ENCODE measurements at regions not wholly inside any gene's neighbourhood (a gene's known extent, or its start where the extent isn't known, plus 50 kb on each side); places are given as distances from the start of the nearest gene placed in this dataset.
"Not testable (repeated sequence)": the region's sequence is repeated elsewhere in the genome, so short reads cannot be mapped to it uniquely, and the experiment has no call there.

GRCh38 chr21:14825514-14825974, 239.3 kb downstream of the NRIP1 start:
- Histone ChIP-seq H3K9ac (ENCODE audit: insufficient read length, low read depth) (no peak overlapping the region), H3K4me1 (ENCODE audit: insufficient read depth, insufficient read length) (no peaks in the 10 kb centered on the region)
- DNase-seq (ENCODE audit: low read depth, low spot score): no peak

GRCh38 chr21:14824126-14824525, 240.7 kb downstream of the NRIP1 start:
- H3K4me3 ChIP-seq (ENCODE audit: insufficient read length, low read depth): no peak overlapping the region
- no peaks in the 10 kb centered on the region for H3K27me3 ChIP-seq (ENCODE audit: insufficient read depth, insufficient read length)
- no peak for TF ChIP-seq YY1 (IDR thresholded peaks at IDR 0.05; ENCODE audit: insufficient read depth, insufficient read length)
- TF ChIP-seq ZNF274 (IDR thresholded peaks at IDR 0.05; ENCODE audit: low read depth, low read length): no peak
- no peak for TF ChIP-seq SUZ12 (IDR thresholded peaks at IDR 0.05; ENCODE audit: extremely low read depth, insufficient read depth, insufficient read length)
- no peak for DNase-seq (ENCODE audit: low read depth, low spot score)
- H3K9me3 ChIP-seq (ENCODE audit: insufficient read depth, low read length): no peaks in the 10 kb centered on the region
- H3K36me3 ChIP-seq (ENCODE audit: insufficient read depth, insufficient read length, low read length): no peaks in the 10 kb centered on the region
- no peaks in the 10 kb centered on the region for H3K4me1 ChIP-seq (ENCODE audit: insufficient read depth, insufficient read length)
- H3K9ac ChIP-seq (ENCODE audit: insufficient read length, low read depth): no peak overlapping the region

More at GRCh38 chr21:14825514-14825974, 239.3 kb downstream of the NRIP1 start:
- no peak for TF ChIP-seq ZNF274 (IDR thresholded peaks at IDR 0.05; ENCODE audit: low read depth, low read length)
- no peak for TF ChIP-seq YY1 (IDR thresholded peaks at IDR 0.05; ENCODE audit: insufficient read depth, insufficient read length)
- TF ChIP-seq SUZ12 (IDR thresholded peaks at IDR 0.05; ENCODE audit: extremely low read depth, insufficient read depth, insufficient read length): no peak
- no peak overlapping the region for H3K4me3 ChIP-seq (ENCODE audit: insufficient read length, low read depth)
- H3K9me3 ChIP-seq (ENCODE audit: insufficient read depth, low read length): no peaks in the 10 kb centered on the region
- H3K27me3 ChIP-seq (ENCODE audit: insufficient read depth, insufficient read length): no peaks in the 10 kb centered on the region
- no peaks in the 10 kb centered on the region for H3K36me3 ChIP-seq (ENCODE audit: insufficient read depth, insufficient read length, low read length)

- Histone ChIP-seq H3K36me3 (ENCODE audit: insufficient read depth, insufficient read length, low read length) (no peaks in the 10 kb centered on the region), H3K27me3 (ENCODE audit: insufficient read depth, insufficient read length) (no peaks in the 10 kb centered on the region), H3K9ac (ENCODE audit: insufficient read length, low read depth) (no peak overlapping the region), H3K9me3 (ENCODE audit: insufficient read depth, low read length) (no peaks in the 10 kb centered on the region; the same call in 1 of the 2 replicates), H3K4me1 (ENCODE audit: insufficient read depth, insufficient read length) (no peaks in the 10 kb centered on the region), H3K4me3 (ENCODE audit: insufficient read length, low read depth) (no peak overlapping the region)
- DNase-seq (ENCODE audit: low read depth, low spot score): no peak
- TF ChIP-seq YY1 (IDR thresholded peaks at IDR 0.05; ENCODE audit: insufficient read depth, insufficient read length) (no peak), SUZ12 (IDR thresholded peaks at IDR 0.05; ENCODE audit: extremely low read depth, insufficient read depth, insufficient read length) (no peak), ZNF274 (IDR thresholded peaks at IDR 0.05; ENCODE audit: low read depth, low read length) (no peak)
Observed at GRCh38 chr21:14817311-14817710, 247.5 kb downstream of the NRIP1 start.

GRCh38 chr21:14814991-14815390, 249.8 kb downstream of the NRIP1 start:
- no peaks in the 10 kb centered on the region for H3K4me1 ChIP-seq (ENCODE audit: insufficient read depth, insufficient read length)
- TF ChIP-seq SUZ12 (IDR thresholded peaks at IDR 0.05; ENCODE audit: extremely low read depth, insufficient read depth, insufficient read length) (no peak), ZNF274 (IDR thresholded peaks at IDR 0.05; ENCODE audit: low read depth, low read length) (no peak), YY1 (IDR thresholded peaks at IDR 0.05; ENCODE audit: insufficient read depth, insufficient read length) (no peak)
- no peaks in the 10 kb centered on the region for H3K27me3 ChIP-seq (ENCODE audit: insufficient read depth, insufficient read length)
- H3K9ac ChIP-seq (ENCODE audit: insufficient read length, low read depth): no peak overlapping the region
- no peak for DNase-seq (ENCODE audit: low read depth, low spot score)
- H3K36me3 ChIP-seq (ENCODE audit: insufficient read depth, insufficient read length, low read length): no peaks in the 10 kb centered on the region
- H3K9me3 ChIP-seq (ENCODE audit: insufficient read depth, low read length): peaks cover 7% of the 10 kb centered on the region
- no peak overlapping the region for H3K4me3 ChIP-seq (ENCODE audit: insufficient read length, low read depth)

GRCh38 chr21:14814282-14814681, 250.5 kb downstream of the NRIP1 start:
- H3K36me3 ChIP-seq (ENCODE audit: insufficient read depth, insufficient read length, low read length): no peaks in the 10 kb centered on the region
- no peak for DNase-seq (ENCODE audit: low read depth, low spot score)
- TF ChIP-seq ZNF274 (IDR thresholded peaks at IDR 0.05; ENCODE audit: low read depth, low read length): no peak
- TF ChIP-seq YY1 (IDR thresholded peaks at IDR 0.05; ENCODE audit: insufficient read depth, insufficient read length): no peak
- no peak for TF ChIP-seq SUZ12 (IDR thresholded peaks at IDR 0.05; ENCODE audit: extremely low read depth, insufficient read depth, insufficient read length)
- no peaks in the 10 kb centered on the region for H3K27me3 ChIP-seq (ENCODE audit: insufficient read depth, insufficient read length)
- no peak overlapping the region for H3K9ac ChIP-seq (ENCODE audit: insufficient read length, low read depth)
- no peak overlapping the region for H3K4me3 ChIP-seq (ENCODE audit: insufficient read length, low read depth)
- H3K4me1 ChIP-seq (ENCODE audit: insufficient read depth, insufficient read length): no peaks in the 10 kb centered on the region
- peaks cover 7% of the 10 kb centered on the region for H3K9me3 ChIP-seq (ENCODE audit: insufficient read depth, low read length)

GRCh38 chr21:14804170-14804569, 258.1 kb upstream of the SAMSN1 start:
- not testable (repeated sequence) for H3K27me3 ChIP-seq (ENCODE audit: insufficient read depth, insufficient read length); DNase-seq (ENCODE audit: low read depth, low spot score)

GRCh38 chr21:14797543-14797942, 251.4 kb upstream of the SAMSN1 start:
- Histone ChIP-seq H3K9ac (ENCODE audit: insufficient read length, low read depth) (no peak overlapping the region), H3K4me3 (ENCODE audit: insufficient read length, low read depth) (no peak overlapping the region), H3K27me3 (ENCODE audit: insufficient read depth, insufficient read length) (no peaks in the 10 kb centered on the region), H3K36me3 (ENCODE audit: insufficient read depth, insufficient read length, low read length) (no peaks in the 10 kb centered on the region), H3K9me3 (ENCODE audit: insufficient read depth, low read length) (peaks cover 21% of the 10 kb centered on the region; the same call in 1 of the 2 replicates), H3K4me1 (ENCODE audit: insufficient read depth, insufficient read length) (no peaks in the 10 kb centered on the region)
- no peak for TF ChIP-seq SUZ12 (IDR thresholded peaks at IDR 0.05; ENCODE audit: extremely low read depth, insufficient read depth, insufficient read length)
- no peak for TF ChIP-seq YY1 (IDR thresholded peaks at IDR 0.05; ENCODE audit: insufficient read depth, insufficient read length)
- TF ChIP-seq ZNF274 (IDR thresholded peaks at IDR 0.05; ENCODE audit: low read depth, low read length): no peak
- no peak for DNase-seq (ENCODE audit: low read depth, low spot score)

More at GRCh38 chr21:14804170-14804569, 258.1 kb upstream of the SAMSN1 start:
- H3K36me3 ChIP-seq (ENCODE audit: insufficient read depth, insufficient read length, low read length); H3K4me1 ChIP-seq (ENCODE audit: insufficient read depth, insufficient read length); H3K4me3 ChIP-seq (ENCODE audit: insufficient read length, low read depth); H3K9ac ChIP-seq (ENCODE audit: insufficient read length, low read depth); H3K9me3 ChIP-seq (ENCODE audit: insufficient read depth, low read length): not testable (repeated sequence)

GRCh38 chr21:14787312-14787711, 241.2 kb upstream of the SAMSN1 start:
- H3K4me3 ChIP-seq (ENCODE audit: insufficient read length, low read depth): no peak overlapping the region
- no peaks in the 10 kb centered on the region for H3K4me1 ChIP-seq (ENCODE audit: insufficient read depth, insufficient read length)
- TF ChIP-seq SUZ12 (IDR thresholded peaks at IDR 0.05; ENCODE audit: extremely low read depth, insufficient read depth, insufficient read length) (no peak), ZNF274 (IDR thresholded peaks at IDR 0.05; ENCODE audit: low read depth, low read length) (no peak), YY1 (IDR thresholded peaks at IDR 0.05; ENCODE audit: insufficient read depth, insufficient read length) (no peak)
- no peaks in the 10 kb centered on the region for H3K36me3 ChIP-seq (ENCODE audit: insufficient read depth, insufficient read length, low read length)
- H3K27me3 ChIP-seq (ENCODE audit: insufficient read depth, insufficient read length): no peaks in the 10 kb centered on the region
- H3K9me3 ChIP-seq (ENCODE audit: insufficient read depth, low read length): no peaks in the 10 kb centered on the region
- no peak overlapping the region for H3K9ac ChIP-seq (ENCODE audit: insufficient read length, low read depth)
- DNase-seq (ENCODE audit: low read depth, low spot score): no peak
